Epithelial cell of prostate (primary cell): ENCODE measurements at regions not wholly inside any gene's neighbourhood (a gene's known extent, or its start where the extent isn't known, plus 50 kb on each side); places are given as distances from the start of the nearest gene placed in this dataset.

Experiments used
- DNase-seq: peaks from one replicate; pipeline ENCODE4 v3.0.0-alpha.2; 2011; ENCODE audit warnings: low read depth, low spot score
- H3K27ac ChIP-seq: fragments of 450-650 bp; 2 replicates; pipeline ENCODE4 v1.5.1; 2017; ENCODE audit warnings: mild to moderate bottlenecking

GRCh38 chr14:98171654-98172053 lies 1100.3 kb downstream of the BCL11B start:
- no peak overlapping the region for H3K27ac ChIP-seq
- no peak for DNase-seq

GRCh38 chr14:98172243-98172778 lies 1099.7 kb downstream of the BCL11B start:
- no peak overlapping the region for H3K27ac ChIP-seq
- no peak for DNase-seq

GRCh38 chr14:98173305-98173704 lies 1098.7 kb downstream of the BCL11B start:
- H3K27ac ChIP-seq = no peak overlapping the region
- no peak for DNase-seq

DNA sequence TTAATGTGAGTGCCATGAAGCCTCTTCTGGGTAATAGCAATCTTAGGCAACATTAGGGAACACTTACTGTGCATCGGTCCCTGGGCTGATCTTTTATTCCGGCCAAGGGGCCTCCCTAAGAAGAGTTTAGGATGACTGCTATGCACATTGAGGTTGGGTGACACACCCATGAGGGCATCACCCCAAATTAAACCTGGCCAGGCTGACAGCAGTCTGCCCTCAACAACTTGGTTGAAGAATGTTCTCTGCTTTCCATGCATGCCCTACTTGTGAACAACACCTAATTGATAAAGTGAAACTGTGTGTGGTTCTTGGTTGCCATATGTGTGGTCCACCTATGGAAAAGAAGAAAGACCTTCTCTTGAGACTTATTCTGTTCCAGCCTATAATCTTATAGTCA lies 1098.0 kb downstream of the BCL11B start:
- DNase-seq = no peak
- H3K27ac ChIP-seq = no peak overlapping the region

DNA sequence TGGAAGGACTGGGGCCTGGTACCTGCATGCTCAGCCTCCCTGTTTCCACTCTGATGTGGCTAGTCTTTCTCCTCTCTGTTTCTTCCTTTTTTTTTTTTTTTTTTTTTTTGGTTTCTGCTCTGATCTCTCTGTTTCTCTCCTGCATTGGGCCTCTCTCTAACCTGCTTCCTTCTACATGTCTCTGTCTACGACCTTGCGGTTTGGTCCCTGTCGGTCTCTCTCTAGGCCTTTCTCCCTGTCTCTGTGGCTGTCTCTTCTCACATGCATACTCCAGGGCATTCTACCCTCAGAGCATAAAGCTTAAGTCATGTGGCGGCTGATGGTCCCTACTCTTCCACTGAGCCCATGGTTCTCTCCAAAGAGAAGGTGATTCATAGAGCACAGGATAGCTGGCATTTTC lies 1096.6 kb downstream of the BCL11B start:
- H3K27ac ChIP-seq = no peak overlapping the region

DNA sequence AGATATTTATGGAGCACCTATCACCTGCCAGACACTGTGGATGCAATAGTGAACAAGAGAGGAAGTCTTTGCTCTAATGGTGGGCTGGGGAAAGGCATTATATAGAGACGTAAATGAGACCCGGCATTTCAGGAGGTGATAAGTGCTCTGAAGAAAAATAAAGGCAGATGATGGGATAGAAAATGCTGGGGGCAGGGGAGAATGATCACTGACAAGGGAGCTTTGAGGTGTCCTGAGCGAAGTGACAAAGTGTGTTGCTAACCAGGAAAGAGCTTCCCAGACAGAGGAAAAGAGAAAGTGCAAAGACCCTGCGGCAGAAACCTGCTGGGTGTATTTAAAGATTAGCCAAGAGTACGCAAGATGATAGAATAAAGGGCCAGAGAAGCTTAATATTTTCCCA lies 1096.1 kb downstream of the BCL11B start:
- DNase-seq = no peak
- H3K27ac ChIP-seq = no peak overlapping the region

More for the DNA sequence above, 1096.6 kb downstream of the BCL11B start:
- DNase-seq = no peak

DNA sequence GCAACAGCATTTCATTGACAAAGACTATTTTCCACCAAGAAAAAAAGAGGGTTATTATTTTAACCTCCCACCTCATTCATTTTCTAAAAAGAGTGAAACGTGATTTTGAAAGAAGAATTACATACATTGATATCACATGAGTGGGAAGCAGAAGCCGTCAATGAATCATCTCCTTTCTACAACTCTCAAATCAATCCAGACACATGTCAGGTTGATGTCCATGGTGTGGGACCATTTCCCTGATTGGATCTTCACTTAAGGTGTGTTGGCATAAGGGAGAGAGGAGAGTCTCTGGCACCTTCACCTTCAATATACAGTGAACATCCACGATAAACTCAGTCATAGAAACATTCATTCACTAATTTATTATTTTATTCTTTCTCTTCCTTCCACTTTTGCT lies 1095.1 kb downstream of the BCL11B start:
- no peak for DNase-seq
- no peak overlapping the region for H3K27ac ChIP-seq

- no peak overlapping the region for H3K27ac ChIP-seq
- DNase-seq = no peak
Measured at GRCh38 chr14:98177551-98177950, 1094.4 kb downstream of the BCL11B start.

DNA sequence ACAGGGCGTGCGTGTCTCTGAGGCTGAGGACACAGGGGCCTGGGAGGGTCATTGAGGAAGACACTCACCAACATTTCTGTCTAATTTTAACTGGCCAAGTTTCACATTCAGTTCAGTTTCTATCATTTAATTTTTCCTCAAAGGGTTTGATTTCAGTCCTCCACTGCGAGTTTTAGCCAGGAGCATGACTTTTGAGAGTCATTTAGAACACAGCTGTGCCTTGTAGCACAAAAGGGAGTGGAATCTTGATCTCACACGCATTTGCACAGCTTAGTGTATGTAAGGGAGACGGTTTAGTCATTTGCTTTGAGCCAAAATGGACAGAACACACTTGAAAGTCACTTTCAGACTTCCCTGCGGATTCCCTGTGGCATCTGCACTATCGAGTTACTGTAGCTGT lies 1090.8 kb downstream of the BCL11B start:
- DNase-seq = no peak
- no peak overlapping the region for H3K27ac ChIP-seq

GRCh38 chr14:98181768-98182167 lies 1090.2 kb downstream of the BCL11B start:
- H3K27ac ChIP-seq = peak overlapping the region; percentile 54
- no peak for DNase-seq

GRCh38 chr14:98182393-98183055 lies 1089.5 kb downstream of the BCL11B start:
- peak; percentile 43 for DNase-seq

DNA sequence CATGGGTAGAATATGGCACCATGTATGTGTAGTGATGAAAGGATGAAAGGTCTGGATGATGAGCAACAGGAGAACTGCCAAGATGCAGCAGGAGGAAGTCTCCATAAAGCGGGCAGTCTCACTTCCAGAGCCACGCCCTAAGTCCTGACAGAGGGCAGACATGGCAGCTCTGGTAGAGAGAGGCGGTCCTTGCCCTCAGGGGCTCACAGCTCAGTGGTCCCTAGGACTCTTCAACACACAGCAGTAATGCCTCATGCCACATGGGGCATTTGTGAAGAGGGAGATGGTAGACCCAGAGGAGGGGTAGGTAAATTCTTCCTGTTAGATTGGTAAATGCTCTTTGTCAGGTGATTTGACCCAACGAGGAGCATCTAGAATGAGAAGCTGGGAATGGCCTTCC lies 1088.4 kb downstream of the BCL11B start:
- DNase-seq = no peak
- peak overlapping the region; percentile 54 for H3K27ac ChIP-seq

More at GRCh38 chr14:98182393-98183055, 1089.5 kb downstream of the BCL11B start:
- peak overlapping the region; percentile 54 for H3K27ac ChIP-seq

DNA sequence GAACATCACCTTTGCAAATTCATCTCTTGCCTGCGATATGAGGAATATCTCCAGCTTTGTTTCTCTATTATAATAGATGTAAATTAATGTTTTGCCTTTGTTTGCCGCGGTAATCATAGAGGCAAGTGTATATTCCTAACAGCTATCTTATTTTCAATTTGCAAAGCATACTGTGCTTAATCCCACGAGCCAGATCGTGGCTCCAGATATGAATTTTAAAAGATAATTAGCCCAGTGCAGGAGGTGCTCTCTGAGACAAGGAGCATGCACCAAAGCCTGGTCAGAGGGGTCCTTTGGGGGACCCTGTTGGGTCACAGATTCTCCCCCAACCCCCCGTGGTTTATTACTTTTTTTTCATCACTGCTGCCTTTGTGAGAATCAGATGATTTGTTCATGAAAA lies 1087.5 kb downstream of the BCL11B start:
- H3K27ac ChIP-seq = no peak overlapping the region
- DNase-seq = no peak

DNA sequence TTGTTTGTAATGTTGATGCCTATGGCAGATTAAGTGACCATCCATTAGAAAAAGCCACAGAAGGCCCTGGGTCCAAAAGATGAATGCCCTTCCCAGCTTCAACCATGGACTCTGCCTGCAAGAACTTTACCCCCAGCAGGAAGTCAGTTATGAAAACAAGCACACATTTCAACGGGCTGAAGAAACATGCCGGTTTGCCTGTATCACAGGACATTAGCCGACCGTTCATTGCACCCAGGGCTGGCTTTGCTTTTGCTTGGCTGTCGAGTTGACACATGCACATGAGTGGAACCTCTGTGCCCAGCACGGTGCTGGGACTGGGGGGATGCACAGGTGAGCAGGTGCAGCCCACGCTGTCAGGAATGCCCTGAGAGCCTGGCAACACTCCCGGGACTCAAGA lies 1087.0 kb downstream of the BCL11B start:
- no peak for DNase-seq
- H3K27ac ChIP-seq = no peak overlapping the region

GRCh38 chr14:98186140-98186539 lies 1085.9 kb downstream of the BCL11B start:
- H3K27ac ChIP-seq = peak overlapping the region; percentile 62

DNA sequence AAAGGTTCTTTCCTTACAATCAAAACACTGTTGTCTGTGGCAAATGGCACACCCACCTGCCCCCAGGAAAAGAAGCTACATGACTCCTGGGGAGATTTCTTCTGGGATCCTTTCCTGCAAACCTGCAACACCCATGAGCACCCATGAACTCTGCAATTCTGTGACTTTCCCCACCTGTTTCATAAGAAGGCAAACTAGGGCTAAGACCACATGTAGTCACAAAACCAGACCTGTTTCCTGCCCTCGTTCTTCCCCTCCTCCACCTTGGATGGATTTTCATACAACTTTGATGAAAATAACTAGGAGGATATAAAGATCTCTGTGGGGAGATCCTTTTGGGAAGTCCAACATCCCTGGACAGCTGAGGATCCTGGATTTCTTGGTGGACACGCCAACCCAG lies 1084.7 kb downstream of the BCL11B start:
- no peak for DNase-seq
- H3K27ac ChIP-seq = no peak overlapping the region

More at GRCh38 chr14:98186140-98186539, 1085.9 kb downstream of the BCL11B start:
- peak; percentile 58 for DNase-seq

DNA sequence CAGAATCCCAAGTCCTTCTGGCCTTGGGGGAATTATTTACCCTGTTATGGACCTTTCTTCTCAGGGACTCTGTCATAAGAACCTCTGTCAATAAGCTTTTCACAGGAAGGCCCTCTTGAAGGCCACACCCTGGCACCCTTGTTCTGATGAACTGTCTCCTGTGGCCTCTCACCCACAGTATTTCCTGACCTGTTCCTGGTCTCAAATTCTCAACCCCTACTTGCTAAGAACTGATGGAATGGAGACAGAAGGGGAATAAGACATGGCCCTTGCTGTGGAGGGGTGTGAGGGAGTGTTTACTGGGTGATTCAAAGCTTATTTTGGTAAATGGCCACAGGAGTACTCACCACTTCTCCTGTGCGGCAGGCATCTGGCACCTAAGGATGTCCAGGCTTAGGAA lies 1082.9 kb downstream of the BCL11B start:
- H3K27ac ChIP-seq = no peak overlapping the region
- DNase-seq = no peak

DNA sequence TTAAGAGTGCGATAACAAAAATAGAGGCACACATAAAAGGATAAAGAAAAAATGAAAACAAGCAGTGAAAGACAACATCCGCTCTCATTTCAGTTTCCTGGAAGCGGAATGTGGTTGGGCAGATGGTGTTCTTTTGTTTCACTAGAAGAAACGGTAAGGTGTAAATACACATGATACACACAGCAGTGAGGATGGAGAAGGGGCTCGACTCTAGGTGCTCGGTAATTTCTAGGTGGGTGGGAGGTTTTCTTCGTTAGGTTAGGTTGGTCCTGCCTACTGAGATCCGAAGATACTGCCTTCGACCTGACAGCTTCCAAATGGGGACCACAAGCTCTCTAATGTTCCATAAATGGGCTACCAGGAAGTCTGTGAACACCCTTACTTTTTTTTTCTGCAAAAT lies 1082.5 kb downstream of the BCL11B start:
- no peak for DNase-seq
- H3K27ac ChIP-seq = no peak overlapping the region

DNA sequence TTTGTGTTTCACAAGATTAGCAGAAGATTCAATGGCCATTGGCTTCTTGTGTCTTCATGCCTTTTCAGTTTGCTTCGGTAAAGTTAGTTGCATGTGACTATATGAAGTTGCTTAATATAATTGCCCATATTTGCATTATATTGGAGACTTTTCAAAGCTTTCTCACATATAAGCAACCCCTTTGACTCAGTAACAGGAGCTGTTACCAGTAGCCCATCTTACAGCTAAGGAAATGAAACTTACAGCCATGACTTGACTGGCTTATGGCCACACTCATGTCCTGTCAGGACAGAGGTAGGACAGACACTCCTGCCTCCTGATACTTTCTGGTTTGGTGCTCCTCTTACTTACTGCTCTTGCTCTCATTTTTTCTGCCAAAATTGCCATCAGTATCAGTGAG lies 1082.1 kb downstream of the BCL11B start:
- H3K27ac ChIP-seq = no peak overlapping the region
- DNase-seq = no peak

DNA sequence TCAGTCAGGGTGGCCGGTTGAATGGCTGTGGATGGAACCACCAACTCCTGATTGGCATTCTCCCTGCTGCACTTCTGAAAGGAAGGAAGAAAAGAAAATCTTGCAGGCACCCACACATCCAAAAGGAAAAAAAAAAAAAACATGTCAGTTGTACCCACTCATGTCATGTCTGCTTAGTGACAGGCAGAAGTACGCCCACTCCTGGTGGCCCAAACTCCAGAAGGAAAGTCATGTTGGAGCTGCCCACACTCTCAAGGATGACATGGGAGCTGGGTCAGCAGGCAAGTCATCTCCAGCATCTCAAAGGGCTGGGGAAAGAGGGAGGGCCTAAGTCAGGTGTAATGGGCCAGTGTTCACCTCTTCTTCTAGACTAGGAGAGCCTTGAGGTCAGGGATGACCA lies 1079.1 kb downstream of the BCL11B start:
- H3K27ac ChIP-seq = no peak overlapping the region
- no peak for DNase-seq

DNA sequence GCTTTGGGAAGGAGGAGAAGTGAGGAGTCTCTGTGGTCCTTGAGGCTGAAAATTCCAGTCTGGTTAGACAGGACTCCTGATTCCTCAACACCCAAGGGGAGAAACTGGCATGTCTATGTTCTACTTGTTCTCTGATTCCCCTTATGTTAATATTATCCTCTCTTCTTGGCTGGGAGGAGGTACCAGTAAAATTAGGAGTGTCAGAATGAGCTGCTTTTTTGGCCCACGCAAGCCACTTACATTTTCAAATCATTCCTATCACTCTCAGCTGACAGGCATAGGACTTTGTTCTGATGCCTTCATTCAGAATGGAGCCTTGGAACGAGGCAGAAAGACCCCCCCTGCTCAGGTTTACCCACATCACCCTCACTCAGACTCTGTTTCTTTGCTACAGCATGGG lies 1077.2 kb downstream of the BCL11B start:
- H3K27ac ChIP-seq = no peak overlapping the region

GRCh38 chr14:98195256-98195655 lies 1076.7 kb downstream of the BCL11B start:
- DNase-seq = no peak
- no peak overlapping the region for H3K27ac ChIP-seq

More for the DNA sequence above, 1077.2 kb downstream of the BCL11B start:
- DNase-seq = no peak
